ENCODE measurements at regions not wholly inside any gene's neighbourhood (a gene's known extent, or its start where the extent isn't known, plus 50 kb on each side); places are given as distances from the start of the nearest gene placed in this dataset.

DNA sequence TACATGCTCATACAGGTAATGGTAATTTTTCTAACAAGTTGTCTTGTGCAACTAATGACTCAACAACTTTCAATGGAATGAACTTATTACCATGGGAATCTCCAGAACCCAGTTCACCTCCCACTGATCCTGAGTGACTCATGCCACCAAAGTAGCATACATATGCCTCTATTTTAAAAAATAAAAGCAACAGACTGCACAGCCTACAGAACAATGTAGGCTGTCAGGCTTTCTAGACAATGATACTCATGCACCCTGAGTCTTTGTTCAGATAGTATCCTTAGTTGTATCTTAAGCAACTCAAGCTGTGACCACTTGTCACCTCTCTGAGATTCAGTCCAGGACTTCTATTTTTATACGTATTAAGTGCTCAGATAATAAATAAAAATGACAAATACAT lies 531.0 kb upstream of the SETBP1 start:
- no peak for TF ChIP-seq POLR2A (IDR thresholded peaks at IDR 0.05; ENCODE audit: extremely low read depth, insufficient read length)
- TF ChIP-seq, protein P1, sequence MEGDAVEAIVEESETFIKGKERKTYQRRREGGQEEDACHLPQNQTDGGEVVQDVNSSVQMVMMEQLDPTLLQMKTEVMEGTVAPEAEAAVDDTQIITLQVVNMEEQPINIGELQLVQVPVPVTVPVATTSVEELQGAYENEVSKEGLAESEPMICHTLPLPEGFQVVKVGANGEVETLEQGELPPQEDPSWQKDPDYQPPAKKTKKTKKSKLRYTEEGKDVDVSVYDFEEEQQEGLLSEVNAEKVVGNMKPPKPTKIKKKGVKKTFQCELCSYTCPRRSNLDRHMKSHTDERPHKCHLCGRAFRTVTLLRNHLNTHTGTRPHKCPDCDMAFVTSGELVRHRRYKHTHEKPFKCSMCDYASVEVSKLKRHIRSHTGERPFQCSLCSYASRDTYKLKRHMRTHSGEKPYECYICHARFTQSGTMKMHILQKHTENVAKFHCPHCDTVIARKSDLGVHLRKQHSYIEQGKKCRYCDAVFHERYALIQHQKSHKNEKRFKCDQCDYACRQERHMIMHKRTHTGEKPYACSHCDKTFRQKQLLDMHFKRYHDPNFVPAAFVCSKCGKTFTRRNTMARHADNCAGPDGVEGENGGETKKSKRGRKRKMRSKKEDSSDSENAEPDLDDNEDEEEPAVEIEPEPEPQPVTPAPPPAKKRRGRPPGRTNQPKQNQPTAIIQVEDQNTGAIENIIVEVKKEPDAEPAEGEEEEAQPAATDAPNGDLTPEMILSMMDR (IDR thresholded peaks at IDR 0.05; ENCODE audit: low read depth, low read length) = no peak
- no peak for TF ChIP-seq MYC (IDR thresholded peaks at IDR 0.05; ENCODE audit: low read depth, low read length)
